ENCODE measurements at regions not wholly inside any gene's neighbourhood (a gene's known extent, or its start where the extent isn't known, plus 50 kb on each side); places are given as distances from the start of the nearest gene placed in this dataset.

DNA sequence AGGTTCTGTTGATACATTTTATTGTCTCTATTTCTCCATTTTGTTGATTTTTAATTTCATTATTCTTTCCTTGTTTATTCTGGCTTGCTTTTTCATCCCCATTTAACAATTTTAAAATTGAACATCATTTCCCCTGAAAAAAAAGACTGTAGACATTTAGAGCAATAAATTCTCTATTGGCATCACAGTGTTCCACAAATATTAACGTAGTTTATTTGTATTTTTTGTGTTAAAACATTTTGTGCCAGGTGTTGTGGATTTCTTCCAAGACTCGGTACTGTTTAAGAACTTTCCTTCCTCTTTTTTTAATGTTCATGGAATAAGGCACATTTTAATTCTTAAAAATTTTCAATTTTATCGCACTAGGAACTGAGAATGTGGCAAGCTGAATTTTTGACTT lies 156.1 kb upstream of the NPY start:
- Histone ChIP-seq H3K36me3 (ENCODE audit: insufficient read depth in 1 of 2, low read depth in 1 of 2) (no peaks in the 10 kb centered on the region), H3K4me1 (no peaks in the 10 kb centered on the region), H3K9me3 (no peaks in the 10 kb centered on the region), H3K4me3 (no peak overlapping the region), H3K27ac (no peak overlapping the region), H3K27me3 (ENCODE audit: insufficient read depth in 3 of 3, low read length in 2 of 3) (no peaks in the 10 kb centered on the region)
- intact Hi-C loops (cut with DNase I) = no loop called here
- no peak for DNase-seq
- ATAC-seq = no peak
- TF ChIP-seq, protein P1, sequence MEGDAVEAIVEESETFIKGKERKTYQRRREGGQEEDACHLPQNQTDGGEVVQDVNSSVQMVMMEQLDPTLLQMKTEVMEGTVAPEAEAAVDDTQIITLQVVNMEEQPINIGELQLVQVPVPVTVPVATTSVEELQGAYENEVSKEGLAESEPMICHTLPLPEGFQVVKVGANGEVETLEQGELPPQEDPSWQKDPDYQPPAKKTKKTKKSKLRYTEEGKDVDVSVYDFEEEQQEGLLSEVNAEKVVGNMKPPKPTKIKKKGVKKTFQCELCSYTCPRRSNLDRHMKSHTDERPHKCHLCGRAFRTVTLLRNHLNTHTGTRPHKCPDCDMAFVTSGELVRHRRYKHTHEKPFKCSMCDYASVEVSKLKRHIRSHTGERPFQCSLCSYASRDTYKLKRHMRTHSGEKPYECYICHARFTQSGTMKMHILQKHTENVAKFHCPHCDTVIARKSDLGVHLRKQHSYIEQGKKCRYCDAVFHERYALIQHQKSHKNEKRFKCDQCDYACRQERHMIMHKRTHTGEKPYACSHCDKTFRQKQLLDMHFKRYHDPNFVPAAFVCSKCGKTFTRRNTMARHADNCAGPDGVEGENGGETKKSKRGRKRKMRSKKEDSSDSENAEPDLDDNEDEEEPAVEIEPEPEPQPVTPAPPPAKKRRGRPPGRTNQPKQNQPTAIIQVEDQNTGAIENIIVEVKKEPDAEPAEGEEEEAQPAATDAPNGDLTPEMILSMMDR (IDR thresholded peaks at IDR 0.05) = no peak
- WGBS, 3 donors = 48 to 67% (median 49%) methylated on average over 3 of the region's 3 CpGs

DNA sequence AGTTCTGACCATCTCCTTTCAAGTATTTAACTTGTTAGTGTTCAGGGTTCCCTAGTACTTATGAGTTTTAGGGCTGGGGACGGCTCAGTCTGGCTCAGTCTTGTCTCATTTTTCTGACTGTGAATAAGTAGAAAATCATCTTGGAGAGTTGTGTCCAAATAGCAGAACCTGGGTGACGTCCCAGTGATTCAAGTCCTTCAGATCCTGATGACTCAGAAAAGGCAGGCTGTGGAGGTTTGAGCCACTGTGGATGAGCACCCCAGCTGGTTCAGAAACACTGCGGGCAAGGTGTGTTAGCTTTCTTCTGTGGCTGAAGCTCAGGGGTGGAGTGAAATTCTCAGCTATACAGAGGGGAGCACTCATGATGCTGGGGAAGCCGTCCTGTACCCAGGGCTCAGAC lies 154.4 kb upstream of the NPY start:
- Histone ChIP-seq H3K36me3 (ENCODE audit: insufficient read depth in 1 of 2, low read depth in 1 of 2) (no peaks in the 10 kb centered on the region), H3K27me3 (ENCODE audit: insufficient read depth in 3 of 3, low read length in 2 of 3) (no peaks in the 10 kb centered on the region), H3K27ac (no peak overlapping the region), H3K4me3 (no peak overlapping the region), H3K4me1 (no peaks in the 10 kb centered on the region), H3K9me3 (no peaks in the 10 kb centered on the region)
- 59 to 62% (median 62%) methylated on average over 4 of the region's 4 CpGs for WGBS, 3 donors
- intact Hi-C loops (cut with DNase I) = no loop called here
- TF ChIP-seq, protein P1 (IDR thresholded peaks at IDR 0.05) = no peak
- no peak for ATAC-seq
- DNase-seq = no peak

DNA sequence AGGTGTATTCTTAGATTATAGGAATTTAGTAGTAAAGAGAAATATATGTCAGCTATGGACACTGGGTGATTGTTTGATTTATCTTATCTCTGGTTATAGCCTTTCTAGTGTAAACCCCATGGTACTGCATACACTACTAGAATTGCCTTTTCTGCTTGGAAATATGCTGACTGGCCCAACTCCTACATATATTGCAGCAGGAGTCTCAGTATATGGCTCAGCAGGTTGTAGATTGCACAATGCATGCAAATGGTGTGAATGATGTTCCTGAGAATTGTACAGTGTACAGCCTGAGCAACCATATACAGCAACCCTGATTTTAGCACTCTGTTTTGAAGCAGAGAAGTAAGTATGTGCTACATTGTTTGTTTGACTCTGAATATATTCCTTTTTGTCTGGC lies 153.4 kb upstream of the NPY start:
- intact Hi-C loops (cut with DNase I) = no loop called here
- no peak for DNase-seq
- Histone ChIP-seq H3K27ac (no peak overlapping the region), H3K9me3 (no peaks in the 10 kb centered on the region), H3K27me3 (ENCODE audit: insufficient read depth in 3 of 3, low read length in 2 of 3) (no peaks in the 10 kb centered on the region), H3K36me3 (ENCODE audit: insufficient read depth in 1 of 2, low read depth in 1 of 2) (no peaks in the 10 kb centered on the region), H3K4me1 (no peaks in the 10 kb centered on the region), H3K4me3 (no peak overlapping the region)
- TF ChIP-seq, protein P1 (IDR thresholded peaks at IDR 0.05) = no peak
- no peak for ATAC-seq

DNA sequence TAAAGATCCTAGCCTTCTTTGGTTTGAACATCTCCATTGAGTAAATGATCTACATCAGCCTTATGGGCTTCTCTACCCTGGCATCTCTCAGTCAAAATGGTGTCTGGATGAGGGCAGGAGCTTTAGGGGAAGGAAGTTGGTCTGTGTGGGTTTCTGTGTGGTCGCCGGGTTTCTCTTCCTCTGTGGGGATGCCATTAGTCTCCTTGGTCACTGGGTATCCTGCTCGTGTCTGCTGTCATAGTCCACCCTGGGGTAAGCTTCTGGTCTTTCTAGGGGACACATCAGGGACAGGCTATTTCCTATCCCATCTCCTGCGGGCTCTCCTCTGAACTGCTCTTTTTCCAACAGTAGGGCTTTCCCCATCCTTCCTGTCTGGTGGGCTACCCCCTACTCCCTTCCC lies 150.3 kb upstream of the NPY start:
- no peak for DNase-seq
- no peaks in the 10 kb centered on the region for H3K9me3 ChIP-seq
- no peaks in the 10 kb centered on the region for H3K4me1 ChIP-seq
- H3K27me3 ChIP-seq (ENCODE audit: insufficient read depth in 3 of 3, low read length in 2 of 3) = no peaks in the 10 kb centered on the region
- TF ChIP-seq, protein P1 (IDR thresholded peaks at IDR 0.05) = no peak
- intact Hi-C loops (cut with DNase I) = no loop called here
- H3K27ac ChIP-seq = no peak overlapping the region
- 69 to 92% (median 80%) methylated on average over 4 of the region's 4 CpGs for WGBS, 3 donors
- no peak overlapping the region for H3K4me3 ChIP-seq
- no peak for ATAC-seq
- H3K36me3 ChIP-seq (ENCODE audit: insufficient read depth in 1 of 2, low read depth in 1 of 2) = no peaks in the 10 kb centered on the region

DNA sequence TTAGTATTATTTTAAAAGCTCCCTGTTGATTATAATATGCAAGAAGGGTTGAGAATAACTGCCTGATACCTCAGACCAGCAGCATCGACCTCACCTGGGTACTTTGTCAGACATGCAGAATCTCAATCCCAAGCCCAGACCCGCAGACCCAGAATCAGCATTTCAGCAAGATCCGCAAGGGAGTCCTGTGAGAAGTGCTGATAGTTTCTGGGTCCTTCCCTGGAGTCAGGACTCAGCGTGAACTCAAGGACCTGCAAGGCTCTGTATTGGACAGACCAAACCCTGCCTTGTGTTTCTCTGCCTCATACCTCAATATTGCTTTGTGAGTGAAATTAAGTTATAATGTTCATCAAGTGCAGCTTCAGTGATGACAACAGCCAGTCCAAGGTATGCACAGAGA lies 149.5 kb upstream of the NPY start:
- Histone ChIP-seq H3K4me1 (no peaks in the 10 kb centered on the region), H3K9me3 (no peaks in the 10 kb centered on the region), H3K27me3 (ENCODE audit: insufficient read depth in 3 of 3, low read length in 2 of 3) (no peaks in the 10 kb centered on the region), H3K4me3 (no peak overlapping the region), H3K27ac (no peak overlapping the region), H3K36me3 (ENCODE audit: insufficient read depth in 1 of 2, low read depth in 1 of 2) (no peaks in the 10 kb centered on the region)
- ATAC-seq = no peak
- WGBS, 3 donors = 88 to 89% (median 89%) methylated on average over 4 of the region's 4 CpGs
- no peak for DNase-seq
- TF ChIP-seq, protein P1 (IDR thresholded peaks at IDR 0.05) = no peak
- intact Hi-C loops (cut with DNase I) = no loop called here

Data from psoas muscle (tissue), 7 donors.